GM21723 (cell line): ENCODE measurements at regions not wholly inside any gene's neighbourhood (a gene's known extent, or its start where the extent isn't known, plus 50 kb on each side); places are given as distances from the start of the nearest gene placed in this dataset.
"Not testable (repeated sequence)": the region's sequence is repeated elsewhere in the genome, so short reads cannot be mapped to it uniquely, and the experiment has no call there.

Experiments
- ATAC-seq: cut with Tn5 transposase; IDR thresholded peaks from one replicate; pipeline ENCODE4 v1.9.1; 2021; ENCODE audit warnings: mild to moderate bottlenecking, moderate library complexity; ENCODE audit not compliant: unreplicated experiment

DNA sequence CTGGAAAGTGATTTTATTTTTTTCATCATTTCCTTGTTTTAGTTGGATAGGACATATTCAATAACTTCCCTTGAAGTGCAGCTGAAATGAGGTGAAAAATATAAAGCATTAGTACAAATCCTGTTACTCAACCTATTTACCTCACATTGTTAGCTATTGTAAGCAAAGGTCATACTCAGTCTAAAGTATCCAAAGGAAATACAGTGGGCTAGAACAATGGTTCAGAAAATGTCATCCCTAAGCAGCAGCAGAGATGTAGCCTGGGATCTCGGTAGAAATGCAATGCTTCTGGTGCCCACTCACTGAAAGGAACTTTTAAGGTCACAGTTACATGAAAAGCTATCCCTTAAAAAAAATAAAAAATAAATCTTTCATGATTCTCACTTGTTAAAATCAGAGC is 300.6 kb downstream of the PPP4R3C start:
- no peak for ATAC-seq

- ATAC-seq, result not testable (repeated sequence)
Observed at GRCh38 chrX:27156921-27157320, 306.2 kb downstream of the PPP4R3C start.

DNA sequence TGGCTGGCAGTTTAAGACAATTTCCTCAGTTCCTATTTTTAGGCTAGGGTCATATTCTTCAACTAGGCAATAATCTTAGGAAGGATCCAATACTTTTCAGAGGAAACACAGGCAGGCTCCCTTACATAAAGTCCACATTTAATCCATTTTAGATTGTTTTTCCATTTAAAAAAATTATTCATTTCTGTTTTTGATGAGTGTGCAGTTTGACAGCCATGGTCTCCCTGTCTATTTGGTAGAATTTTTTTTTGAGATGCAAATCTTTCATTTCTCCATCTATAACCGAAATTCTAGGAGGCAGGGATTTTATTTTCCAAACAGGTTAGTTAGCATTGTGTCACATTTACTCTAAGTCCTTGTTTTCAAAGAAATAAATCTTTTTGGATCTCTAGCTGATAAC is 326.8 kb downstream of the PPP4R3C start:
- ATAC-seq, result no peak

- no peak for ATAC-seq
Observed at GRCh38 chrX:27132862-27133261, 330.3 kb downstream of the PPP4R3C start.

- ATAC-seq, result not testable (repeated sequence)
Observed at GRCh38 chrX:27087176-27087575, 376.0 kb downstream of the PPP4R3C start.

- ATAC-seq, result no peak
Observed at GRCh38 chrX:27086237-27086636, 376.9 kb downstream of the PPP4R3C start.

GRCh38 chrX:27085346-27085745 is 377.8 kb downstream of the PPP4R3C start:
- no peak for ATAC-seq

DNA sequence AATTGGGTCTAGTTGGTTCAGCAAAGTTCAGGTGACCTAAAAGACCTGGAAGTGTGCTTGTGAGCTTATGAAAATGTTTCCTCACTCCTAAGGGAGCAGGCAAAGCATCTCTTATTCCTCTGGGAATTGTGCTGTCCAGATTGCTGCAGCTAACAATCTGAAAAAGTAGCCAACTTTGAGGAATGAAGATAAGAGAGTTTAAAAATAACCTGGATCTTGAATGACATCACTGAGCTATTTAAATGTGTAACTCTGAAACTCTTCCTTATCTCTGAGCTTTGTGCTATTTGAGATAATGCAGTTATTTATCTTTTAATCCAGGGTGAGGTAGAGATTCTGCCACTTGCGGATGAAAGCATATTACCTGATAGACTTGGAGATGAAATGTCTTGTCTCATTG is 384.8 kb downstream of the PPP4R3C start:
- ATAC-seq, result no peak

DNA sequence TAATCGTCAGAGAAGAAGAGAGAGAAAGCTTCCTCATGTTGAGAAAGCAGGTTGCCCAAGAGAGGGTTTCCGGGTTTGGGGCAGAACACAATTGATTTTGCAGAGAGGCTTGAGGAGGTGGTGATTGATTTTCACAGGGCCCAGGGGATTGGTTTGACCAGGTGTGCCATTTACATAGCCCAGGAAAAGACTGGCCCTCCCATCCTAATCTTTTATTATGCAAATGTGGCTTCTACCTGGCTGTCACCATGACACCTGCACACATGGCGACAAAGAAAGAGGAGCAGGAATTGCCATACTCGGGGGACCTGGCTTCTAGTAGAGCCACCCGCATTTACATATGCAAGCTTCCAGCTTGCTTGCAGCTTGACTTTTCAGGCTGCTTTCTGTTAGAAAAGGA is 405.3 kb downstream of the PPP4R3C start:
- no peak for ATAC-seq

- ATAC-seq, result no peak
Observed at GRCh38 chrX:27039332-27039731, 423.8 kb downstream of the PPP4R3C start.

- ATAC-seq, result no peak
Observed at GRCh38 chrX:27008486-27008885, 454.7 kb downstream of the PPP4R3C start.

- no peak for ATAC-seq
Observed at GRCh38 chrX:26999634-27000033, 463.5 kb downstream of the PPP4R3C start.

GRCh38 chrX:26958261-26958660 is 504.9 kb downstream of the PPP4R3C start:
- ATAC-seq, result no peak

DNA sequence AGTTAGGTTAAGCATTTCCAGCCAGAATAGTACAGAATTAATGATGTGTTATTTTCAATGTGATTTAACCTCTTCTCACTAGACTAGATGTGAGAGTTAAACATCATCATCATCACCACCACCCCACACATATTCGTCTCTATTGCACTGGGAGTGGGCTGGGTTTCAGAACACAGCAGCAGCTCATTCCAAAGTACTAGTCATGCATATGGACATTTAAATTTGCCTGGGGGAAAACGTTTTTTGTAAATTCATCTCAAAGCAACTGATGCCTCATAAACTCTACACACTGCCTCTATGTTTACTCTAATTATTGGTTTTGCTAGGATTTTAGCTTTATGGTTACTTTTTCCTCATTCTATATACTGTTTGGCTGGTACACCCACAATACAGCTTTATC is 509.1 kb downstream of the PPP4R3C start:
- ATAC-seq, result no peak

DNA sequence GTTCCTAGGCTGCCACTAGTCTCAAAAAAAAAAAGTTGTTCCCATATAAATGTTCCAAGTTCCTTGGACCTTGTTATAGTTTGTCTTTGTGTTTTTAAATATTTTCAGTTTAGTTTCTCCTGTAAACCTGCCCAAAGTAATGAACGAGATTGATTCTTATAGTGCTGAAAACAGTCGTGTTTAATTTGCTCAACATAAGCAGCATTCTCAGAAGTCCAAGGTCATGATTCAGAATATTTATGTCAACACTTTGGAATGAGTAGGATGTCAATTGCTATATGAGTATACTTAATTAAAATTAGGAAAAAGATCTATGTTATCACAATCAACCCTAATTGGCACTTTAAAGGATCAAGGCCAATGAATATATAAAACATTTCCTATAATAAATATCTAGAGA is 510.9 kb downstream of the PPP4R3C start:
- no peak for ATAC-seq

DNA sequence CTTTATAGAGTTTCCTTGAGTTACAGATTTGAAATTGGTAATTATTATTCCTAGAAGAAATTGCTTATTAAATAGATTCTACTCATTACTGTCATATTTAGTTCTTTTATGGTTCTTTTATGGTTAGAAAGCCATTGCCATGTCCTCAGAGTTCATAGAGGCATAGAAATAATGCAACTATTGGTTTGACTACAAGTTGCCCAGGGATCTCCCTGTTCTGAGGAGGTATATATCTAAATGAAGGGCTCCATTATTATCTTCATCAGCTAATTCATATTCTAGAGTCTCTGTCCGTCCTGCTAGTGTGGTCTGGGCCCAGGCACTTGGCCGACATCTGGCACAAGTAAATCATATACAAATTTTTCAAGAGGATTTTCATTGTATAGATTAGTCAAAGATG is 535.7 kb downstream of the PPP4R3C start:
- ATAC-seq, result no peak

DNA sequence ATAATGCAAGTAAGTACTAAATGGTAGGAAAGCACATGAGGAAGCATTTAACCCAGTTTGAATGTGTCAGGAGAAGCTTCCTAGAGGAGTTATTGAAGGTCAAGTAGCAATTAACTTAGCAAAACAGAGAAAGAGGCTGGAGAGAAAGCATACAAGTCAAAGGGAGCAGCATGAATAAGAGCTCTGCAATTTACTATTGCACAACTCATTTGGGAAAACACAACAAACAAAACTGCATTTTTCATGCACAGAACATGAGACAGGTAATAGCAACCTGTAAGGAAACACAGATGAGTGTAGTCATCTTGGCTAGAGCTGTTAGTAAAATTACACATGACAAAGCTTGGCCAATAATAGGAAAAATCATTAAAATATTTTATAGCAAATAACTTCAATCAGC is 538.1 kb downstream of the PPP4R3C start:
- ATAC-seq, result no peak

DNA sequence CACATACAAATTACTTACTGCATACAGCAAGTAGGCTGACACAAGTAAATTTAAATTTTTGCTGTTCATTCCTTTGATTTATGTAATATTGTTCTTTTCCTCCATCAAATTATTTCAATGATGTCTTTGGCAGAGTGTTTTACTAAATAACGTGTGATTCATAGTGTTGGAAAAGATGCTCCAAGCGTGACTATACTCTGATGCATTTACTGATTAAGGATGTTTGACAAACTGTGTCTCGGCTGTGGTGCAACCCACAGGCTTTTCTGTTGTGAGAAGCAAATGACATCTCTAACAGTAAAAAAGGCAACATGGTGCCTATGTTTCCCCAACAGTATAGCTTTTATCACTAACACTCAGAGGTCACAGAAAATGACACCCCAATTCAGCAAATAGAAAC is 540.9 kb downstream of the PPP4R3C start:
- no peak for ATAC-seq

GRCh38 chrX:26918631-26919030 is 544.5 kb downstream of the PPP4R3C start:
- no peak for ATAC-seq

- ATAC-seq, result no peak
Observed at GRCh38 chrX:26916991-26917390, 546.1 kb downstream of the PPP4R3C start.

- ATAC-seq, result no peak
Observed at GRCh38 chrX:26915064-26915463, 548.1 kb downstream of the PPP4R3C start.

- ATAC-seq, result no peak
Observed at GRCh38 chrX:26914232-26914631, 548.9 kb downstream of the PPP4R3C start.

GRCh38 chrX:26911785-26912184 is 551.4 kb downstream of the PPP4R3C start:
- not testable (repeated sequence) for ATAC-seq

- ATAC-seq, result no peak
Observed at GRCh38 chrX:26909728-26910127, 553.4 kb downstream of the PPP4R3C start.
